HG03520 (cell line): ENCODE measurements at regions not wholly inside any gene's neighbourhood (a gene's known extent, or its start where the extent isn't known, plus 50 kb on each side); places are given as distances from the start of the nearest gene placed in this dataset.
"Not testable (repeated sequence)": the region's sequence is repeated elsewhere in the genome, so short reads cannot be mapped to it uniquely, and the experiment has no call there.

Experiments used
- ATAC-seq: cut with Tn5 transposase; IDR thresholded peaks from one replicate; pipeline ENCODE4 v1.9.1; 2021; ENCODE audit warnings: mild to moderate bottlenecking, moderate library complexity; ENCODE audit not compliant: unreplicated experiment

- no peak for ATAC-seq
Observed at GRCh38 chr21:35617491-35617890, 442.8 kb downstream of the SETD4 start.

GRCh38 chr21:35616090-35616489, 444.2 kb downstream of the SETD4 start:
- ATAC-seq, result no peak

DNA sequence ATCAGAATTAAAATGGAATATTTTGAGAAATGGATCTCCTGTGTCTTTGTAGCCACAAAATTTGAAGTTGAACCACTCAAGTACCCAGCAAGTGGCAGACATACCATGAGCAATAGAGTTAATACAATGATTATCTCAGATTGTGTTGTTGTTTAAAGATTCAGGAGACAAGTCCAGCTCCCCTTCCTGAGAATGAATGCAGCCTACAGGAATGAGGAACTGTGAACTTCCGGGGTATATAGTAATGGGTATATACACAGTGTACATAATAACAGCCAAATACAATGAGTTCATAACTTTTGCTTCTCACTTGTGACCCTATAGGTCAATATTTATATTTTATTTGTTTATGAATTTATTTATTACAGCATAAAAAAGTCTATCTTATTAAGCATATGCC, 445.0 kb downstream of the SETD4 start:
- no peak for ATAC-seq

DNA sequence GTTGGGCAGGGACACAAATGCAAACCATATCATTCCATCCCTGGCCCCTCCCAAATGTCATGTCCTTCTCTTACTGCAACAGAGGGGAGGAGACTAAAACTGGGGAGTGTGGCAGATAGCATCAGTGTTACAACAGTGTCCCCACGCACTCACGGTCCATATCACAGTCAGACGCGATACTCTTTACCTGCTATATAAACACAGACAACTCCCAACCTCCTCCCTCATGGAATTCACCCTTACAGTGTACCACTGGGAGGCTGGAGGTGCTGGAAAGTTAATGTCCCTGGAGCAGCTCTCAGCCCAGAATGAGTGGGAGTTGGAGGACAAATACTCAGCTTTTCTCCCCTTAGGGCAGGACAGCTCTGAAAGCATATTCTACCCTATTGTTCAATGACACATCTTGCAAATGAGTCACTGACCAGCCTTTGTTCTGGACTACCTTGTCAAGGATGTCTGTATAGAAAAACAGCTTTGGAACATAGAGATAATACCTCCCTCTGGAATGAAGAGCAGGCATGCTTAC, 445.9 kb downstream of the SETD4 start:
- ATAC-seq, result no peak

GRCh38 chr21:35611708-35612132, 448.6 kb downstream of the SETD4 start:
- ATAC-seq, result no peak

- no peak for ATAC-seq
Observed at GRCh38 chr21:35609263-35609662, 451.1 kb downstream of the SETD4 start.

DNA sequence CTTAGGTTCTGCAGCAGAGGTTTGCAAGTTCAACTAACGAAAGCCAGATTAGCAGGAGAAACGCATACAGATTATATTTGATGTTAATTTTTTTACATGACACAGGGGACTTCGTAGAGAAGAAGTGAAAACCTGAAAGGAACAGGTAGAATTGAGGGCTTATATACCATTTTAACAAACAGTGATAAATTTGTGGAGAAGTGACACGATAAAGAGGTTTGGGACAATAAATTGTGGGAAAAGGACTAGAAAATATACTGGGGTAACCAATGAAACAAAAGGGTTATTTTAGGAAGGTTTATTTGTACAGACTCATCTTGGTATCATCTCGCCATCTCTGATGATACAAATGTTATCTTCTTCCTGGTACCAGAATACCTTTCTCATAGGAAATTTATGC, 452.9 kb downstream of the SETD4 start:
- no peak for ATAC-seq

DNA sequence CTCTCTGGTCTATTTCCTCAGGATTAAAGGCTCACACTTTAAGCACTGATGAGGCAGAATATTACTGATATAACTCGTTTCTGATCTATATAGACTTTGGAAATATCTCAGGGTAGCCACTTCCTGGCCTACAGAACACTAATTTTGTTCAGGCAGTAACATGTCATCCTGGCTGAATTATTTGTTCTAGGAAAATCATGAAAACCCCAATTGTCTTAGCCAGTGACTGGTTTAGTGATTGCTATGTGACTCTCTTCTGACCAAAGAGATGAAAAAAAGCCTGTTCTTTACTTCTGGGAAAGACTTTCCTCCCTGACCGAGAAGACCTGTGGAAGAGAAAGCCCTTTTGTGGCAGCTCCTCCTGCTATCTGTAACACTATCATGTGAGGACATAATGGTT, 453.7 kb downstream of the SETD4 start:
- no peak for ATAC-seq

DNA sequence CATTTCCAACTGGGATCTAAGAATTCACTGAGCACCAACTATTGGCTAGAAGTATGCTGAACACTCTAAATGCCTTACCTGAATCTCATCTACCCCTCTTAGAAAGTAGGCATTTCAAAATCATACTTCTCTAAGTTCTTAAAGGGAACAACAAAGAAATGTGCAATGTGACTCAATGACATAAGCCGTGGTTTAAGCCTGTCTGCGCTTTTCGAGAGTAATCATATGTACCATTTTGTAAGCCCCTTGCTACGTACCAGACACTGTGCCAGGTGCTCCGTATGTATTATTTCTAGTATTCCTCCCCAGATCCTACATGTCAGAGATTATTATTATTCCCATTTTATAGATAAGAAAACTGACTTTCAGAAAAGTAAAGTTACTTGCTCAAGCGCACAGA, 454.2 kb downstream of the SETD4 start:
- no peak for ATAC-seq

- no peak for ATAC-seq
Observed at GRCh38 chr21:35603494-35603893, 456.8 kb downstream of the SETD4 start.

DNA sequence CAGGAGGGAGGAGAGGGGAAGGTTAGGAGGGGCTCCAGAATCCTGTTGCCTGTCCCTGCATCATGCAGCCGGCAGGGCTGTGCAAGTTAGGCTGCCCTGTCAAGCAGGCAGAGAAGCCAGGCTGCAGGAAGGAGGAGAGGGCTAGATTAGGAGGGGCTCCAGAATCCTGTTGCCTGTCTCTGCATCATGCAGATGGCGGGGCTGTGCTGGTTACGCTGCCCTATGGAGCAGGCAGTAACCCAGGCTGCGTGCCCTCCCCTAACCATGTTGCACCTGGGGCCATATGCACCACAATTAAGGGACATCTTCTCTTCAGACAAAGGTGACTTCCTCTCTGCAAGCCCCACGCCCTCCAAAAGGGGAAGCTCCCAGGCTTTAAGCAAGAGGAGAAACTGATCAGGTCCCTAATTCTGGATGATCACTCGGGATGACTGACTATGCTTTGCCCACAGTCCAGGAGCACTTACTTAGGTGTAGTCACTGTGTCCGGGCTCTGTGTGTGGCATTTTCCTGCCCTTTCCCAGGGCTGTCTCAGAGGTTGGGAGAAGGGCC, 457.4 kb downstream of the SETD4 start:
- no peak for ATAC-seq

GRCh38 chr21:35601211-35601610, 459.1 kb downstream of the SETD4 start:
- ATAC-seq, result no peak

GRCh38 chr21:35599164-35599563, 461.2 kb downstream of the SETD4 start:
- ATAC-seq, result no peak

DNA sequence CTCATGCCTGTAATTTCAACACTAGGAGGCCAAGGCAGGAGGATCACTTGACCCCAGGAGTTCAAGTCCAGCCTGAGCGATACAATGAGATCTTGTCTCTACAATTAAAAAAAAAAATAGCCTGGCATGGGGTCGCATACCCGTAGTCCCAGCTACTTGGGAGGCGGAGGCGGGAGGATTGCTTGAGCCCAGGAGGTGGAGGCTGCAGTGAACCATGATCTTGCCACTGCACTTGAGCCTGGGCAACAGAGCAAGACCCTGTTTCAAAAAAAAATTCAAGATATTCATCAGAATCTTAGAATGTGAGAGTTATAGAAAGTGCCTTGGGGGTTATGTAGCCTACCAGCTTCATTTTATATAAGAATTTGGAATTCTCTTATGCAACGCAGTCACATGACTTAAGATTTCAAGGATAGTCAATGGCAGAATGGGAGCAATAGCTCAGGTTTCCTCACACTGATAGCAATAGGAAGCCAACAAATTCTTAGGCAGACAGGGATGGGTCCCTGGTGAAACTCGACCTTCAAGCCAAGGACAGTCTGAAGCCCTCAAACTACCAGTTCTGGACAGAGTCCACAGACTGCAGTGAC, 462.5 kb downstream of the SETD4 start:
- no peak for ATAC-seq

GRCh38 chr21:35594905-35595304, 465.4 kb downstream of the SETD4 start:
- ATAC-seq, result no peak

- ATAC-seq, result no peak
Observed at GRCh38 chr21:35593000-35593502, 467.3 kb downstream of the SETD4 start.

- ATAC-seq, result not testable (repeated sequence)
Observed at GRCh38 chr21:35590284-35590683, 470.0 kb downstream of the SETD4 start.

- no peak for ATAC-seq
Observed at GRCh38 chr21:35587841-35588380, 472.4 kb downstream of the SETD4 start.

GRCh38 chr21:35586305-35586704, 474.0 kb downstream of the SETD4 start:
- no peak for ATAC-seq

DNA sequence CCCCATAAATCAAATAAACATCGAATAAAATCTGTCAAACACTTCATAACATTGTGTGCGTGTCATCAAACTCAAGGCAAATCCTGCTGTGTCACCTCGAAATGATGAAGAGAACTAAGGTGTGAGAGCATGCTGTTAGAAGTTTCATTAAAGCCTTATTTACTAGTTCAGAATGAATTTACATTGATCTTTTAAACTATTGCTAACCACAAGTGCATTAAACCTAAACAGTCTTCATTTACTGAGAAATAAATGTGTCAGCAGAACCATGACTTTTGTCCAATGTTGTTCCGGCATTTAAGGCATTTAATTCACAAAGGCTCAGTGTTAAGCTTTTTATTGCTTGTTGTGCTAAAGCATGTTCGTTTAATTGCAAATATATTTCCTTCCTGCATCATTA, 474.4 kb downstream of the SETD4 start:
- no peak for ATAC-seq

DNA sequence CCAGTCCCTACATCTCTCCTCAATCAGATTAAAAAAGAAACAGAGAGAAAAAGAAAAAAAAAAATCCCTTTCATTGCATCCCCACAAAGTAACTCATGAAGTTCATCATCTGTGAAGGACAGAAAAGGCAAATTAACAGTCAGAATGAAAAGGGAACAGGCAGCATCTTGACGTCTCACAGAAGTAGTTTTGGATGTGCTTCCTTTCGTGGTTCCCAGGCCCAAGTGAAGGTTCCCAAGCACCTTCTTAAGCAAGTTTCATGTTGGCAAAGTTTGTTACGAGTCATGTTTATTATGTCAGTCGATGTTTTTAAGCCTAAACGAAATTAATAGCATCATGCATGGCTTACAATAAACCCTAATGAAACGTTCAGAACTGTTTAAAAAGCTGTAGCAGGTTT, 475.2 kb downstream of the SETD4 start:
- ATAC-seq, result no peak

DNA sequence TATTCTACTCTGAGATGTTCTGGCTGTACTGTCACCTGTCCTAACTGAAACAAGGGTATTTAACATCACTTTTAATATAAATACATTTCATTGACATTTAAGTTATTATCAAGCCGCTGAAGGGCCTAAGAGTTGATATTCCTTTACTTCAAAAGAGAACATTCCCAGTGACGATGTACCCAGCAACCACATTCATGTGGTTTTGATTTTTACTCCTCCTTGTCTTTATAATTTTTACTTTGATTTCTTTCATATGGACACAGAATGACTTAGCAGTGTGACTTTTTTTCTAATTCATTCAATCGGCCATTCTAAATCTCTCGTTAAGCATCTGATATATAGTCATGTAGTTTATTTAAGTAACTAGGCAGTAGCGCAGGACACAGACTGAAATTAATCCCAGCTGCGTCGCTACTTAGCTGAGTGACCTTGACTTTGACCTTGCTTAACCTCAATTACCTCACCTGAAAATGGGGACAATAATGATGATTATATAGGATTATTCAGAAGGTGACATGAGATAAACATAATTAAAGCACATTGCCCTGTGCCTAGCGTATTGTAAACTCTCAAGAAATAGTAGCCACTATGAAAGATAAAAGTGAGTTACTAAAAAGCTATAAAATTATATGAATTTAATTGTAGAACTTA, 476.6 kb downstream of the SETD4 start:
- no peak for ATAC-seq
